WTC11 (cell line): ENCODE measurements at regions not wholly inside any gene's neighbourhood (a gene's known extent, or its start where the extent isn't known, plus 50 kb on each side); places are given as distances from the start of the nearest gene placed in this dataset.

ENCODE experiments used
- ATAC-seq: fragments of 200-7000 bp; cut with Tn5 transposase; 2 replicates; pipeline ENCODE4 v1.10.0; 2021; ENCODE audit warnings: mild to moderate bottlenecking, moderate library complexity
- CTCF ChIA-PET: fragments of 300-600 bp; sonication (Branson Sonifier 250); formaldehyde crosslinking; loops from one replicate; lab custom pipeline; 2021; ENCODE audit warnings: antibody characterized with exemption; lab: Charles Lee
- POLR2A ChIA-PET: fragments of 350-600 bp; sonication (Branson Sonifier 250); formaldehyde crosslinking; loops from one replicate; lab custom pipeline; 2021; ENCODE audit warnings: antibody characterized with exemption; lab: Charles Lee
- DNase-seq: peaks from one replicate; pipeline ENCODE4 v3.0.0; 2021; ENCODE audit warnings: low spot score
- H3K27ac Mint-ChIP-seq: 2 replicates; pipeline ENCODE4 v1.8.0; 2021; ENCODE audit warnings: mixed read lengths
- H3K27me3 Mint-ChIP-seq: 2 replicates; pipeline ENCODE4 v1.8.0; 2021; ENCODE audit warnings: low read depth, mild to moderate bottlenecking, moderate library complexity, mixed read lengths
- H3K36me3 Mint-ChIP-seq: 2 replicates; pipeline ENCODE4 v1.8.0; 2021; ENCODE audit warnings: mixed read lengths
- H3K4me1 Mint-ChIP-seq: 2 replicates; pipeline ENCODE4 v1.8.0; 2022; ENCODE audit warnings: mixed read lengths
- H3K4me3 Mint-ChIP-seq: 2 replicates; pipeline ENCODE4 v1.8.0; 2021; ENCODE audit warnings: mild to moderate bottlenecking, moderate library complexity, mixed read lengths
- H3K9me3 Mint-ChIP-seq: 2 replicates; pipeline ENCODE4 v1.8.0; 2021; ENCODE audit warnings: mixed read lengths
- CBFB ChIP-seq: sonication (generic); formaldehyde crosslinking; IDR thresholded peaks from 2 replicates; pipeline ENCODE4 v1.8.1; 2022; ENCODE audit warnings: mild to moderate bottlenecking, low read depth, missing genetic modification reagents
- FOXK1 ChIP-seq: sonication (generic); formaldehyde crosslinking; IDR thresholded peaks from 2 replicates; pipeline ENCODE4 v1.8.0; 2022; ENCODE audit warnings: mild to moderate bottlenecking, moderate library complexity, missing genetic modification reagents
- GABPB1 ChIP-seq: sonication (generic); formaldehyde crosslinking; IDR thresholded peaks from 2 replicates; pipeline ENCODE4 v1.8.1; 2023; ENCODE audit warnings: mild to moderate bottlenecking, missing genetic modification reagents
- JAZF1 ChIP-seq: fragments of 250-450 bp; sonication (Bioruptor Pico); IDR thresholded peaks from 2 replicates; pipeline ENCODE4 v1.9.0; 2021; ENCODE audit warnings: moderate library complexity, mild to moderate bottlenecking, inconsistent platforms
- MYBL2 ChIP-seq: sonication (generic); formaldehyde crosslinking; IDR thresholded peaks from 2 replicates; pipeline ENCODE4 v1.8.1; 2023; ENCODE audit warnings: mild to moderate bottlenecking, moderate library complexity, missing genetic modification reagents
- NFATC4 ChIP-seq: fragments of 250-450 bp; sonication (Bioruptor Pico); IDR thresholded peaks from 2 replicates; pipeline ENCODE4 v1.9.0; 2021; ENCODE audit warnings: mild to moderate bottlenecking
- NFYB ChIP-seq: sonication (generic); formaldehyde crosslinking; conservative IDR thresholded peaks from 2 replicates; pipeline ENCODE4 v1.8.0; 2022; ENCODE audit warnings: low read depth, missing genetic modification reagents
- NR1H2 ChIP-seq: sonication (generic); formaldehyde crosslinking; IDR thresholded peaks from 2 replicates; pipeline ENCODE4 v1.9.0; 2021; ENCODE audit warnings: mild to moderate bottlenecking, moderate library complexity, missing genetic modification reagents
- NR2C2 ChIP-seq: sonication (generic); formaldehyde crosslinking; IDR thresholded peaks from 2 replicates; pipeline ENCODE4 v1.8.0; 2022; ENCODE audit warnings: mild to moderate bottlenecking, missing genetic modification reagents
- PRRX2 ChIP-seq: fragments of 250-450 bp; sonication (Bioruptor Pico); IDR thresholded peaks from 2 replicates; pipeline ENCODE4 v1.8.0; 2021; ENCODE audit warnings: mild to moderate bottlenecking
- SMAD4 ChIP-seq: sonication (generic); formaldehyde crosslinking; IDR thresholded peaks from 2 replicates; pipeline ENCODE4 v1.8.0; 2022; ENCODE audit warnings: mild to moderate bottlenecking, missing genetic modification reagents
- TEAD4 ChIP-seq: sonication (generic); formaldehyde crosslinking; IDR thresholded peaks from 2 replicates; pipeline ENCODE4 v1.8.0; 2022; ENCODE audit warnings: mild to moderate bottlenecking, missing genetic modification reagents
- ZBTB21 ChIP-seq: sonication (generic); formaldehyde crosslinking; IDR thresholded peaks from 2 replicates; pipeline ENCODE4 v1.8.1; 2023; ENCODE audit warnings: mild to moderate bottlenecking, missing genetic modification reagents, borderline replicate concordance
- ZNF396 ChIP-seq: fragments of 250-450 bp; sonication (Bioruptor Pico); IDR thresholded peaks from 2 replicates; pipeline ENCODE4 v1.8.0; 2021; ENCODE audit warnings: mild to moderate bottlenecking, moderate library complexity, borderline replicate concordance
- ZNF671 ChIP-seq: fragments of 250-450 bp; sonication (Bioruptor Pico); IDR thresholded peaks from 2 replicates; pipeline ENCODE4 v1.8.0; 2021; ENCODE audit warnings: mild to moderate bottlenecking
- TF ChIP-seq, protein P1 (sequence below): fragments of 250-450 bp; sonication (Bioruptor Pico); conservative IDR thresholded peaks from 2 replicates; pipeline ENCODE4 v1.9.0; 2021; ENCODE audit warnings: mild to moderate bottlenecking
- TF ChIP-seq, protein P2 (sequence below): sonication (generic); formaldehyde crosslinking; IDR thresholded peaks from 2 replicates; pipeline ENCODE4 v1.8.1; 2023; ENCODE audit warnings: mild to moderate bottlenecking, moderate library complexity, missing genetic modification reagents
- TF ChIP-seq, protein P3 (sequence below): sonication (generic); formaldehyde crosslinking; IDR thresholded peaks from 2 replicates; pipeline ENCODE4 v1.8.0; 2023; ENCODE audit warnings: missing genetic modification reagents
- TF ChIP-seq, protein P4 (sequence below): sonication (generic); formaldehyde crosslinking; IDR thresholded peaks from 2 replicates; pipeline ENCODE4 v1.8.0; 2022; ENCODE audit warnings: mild to moderate bottlenecking, missing genetic modification reagents
- TF ChIP-seq, protein P5 (sequence below): sonication (generic); formaldehyde crosslinking; conservative IDR thresholded peaks from 2 replicates; pipeline ENCODE4 v1.8.1; 2022; ENCODE audit warnings: mild to moderate bottlenecking, missing genetic modification reagents
- TF ChIP-seq, protein P6 (sequence below): fragments of 250-450 bp; sonication (Bioruptor Pico); IDR thresholded peaks from 2 replicates; pipeline ENCODE4 v1.9.0; 2021; ENCODE audit warnings: mild to moderate bottlenecking, borderline replicate concordance
- TF ChIP-seq, protein P7 (sequence below): fragments of 250-450 bp; sonication (Bioruptor Pico); IDR thresholded peaks from 2 replicates; pipeline ENCODE4 v1.9.0; 2021; ENCODE audit warnings: moderate library complexity, mild to moderate bottlenecking, inconsistent platforms, borderline replicate concordance

DNA sequence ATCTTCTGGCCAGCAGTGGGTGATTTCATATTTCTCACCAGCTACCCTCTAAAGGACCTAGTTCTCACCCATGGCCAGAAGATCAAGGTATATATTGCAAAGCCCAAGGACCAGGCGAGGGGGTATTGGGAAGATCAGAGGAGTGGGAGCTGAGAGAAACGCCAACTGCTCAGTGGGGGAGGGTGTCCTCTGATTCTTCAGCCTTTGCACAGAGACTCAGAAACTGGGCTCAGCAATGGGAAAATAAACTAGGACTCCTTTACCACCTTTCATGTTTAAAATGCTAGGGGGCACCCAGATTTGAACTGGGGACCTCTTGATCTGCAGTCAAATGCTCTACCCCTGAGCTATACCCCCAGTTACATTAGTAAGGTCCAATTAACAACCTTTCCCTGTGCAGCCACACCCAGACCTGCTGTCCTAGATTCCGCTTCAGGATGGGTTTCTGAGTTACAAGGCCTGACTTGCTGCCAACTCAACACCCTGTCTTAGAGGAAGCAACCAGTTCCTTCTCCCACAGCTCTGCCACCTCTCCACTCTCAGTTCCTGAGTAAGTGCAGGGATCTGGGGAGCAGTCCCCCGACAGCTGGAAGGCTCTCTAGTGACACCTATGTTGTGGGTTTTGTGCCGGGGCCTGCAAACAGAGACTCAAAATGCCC, 93.5 kb downstream of the ZNF783 start (continued):
- TF ChIP-seq, protein P1, sequence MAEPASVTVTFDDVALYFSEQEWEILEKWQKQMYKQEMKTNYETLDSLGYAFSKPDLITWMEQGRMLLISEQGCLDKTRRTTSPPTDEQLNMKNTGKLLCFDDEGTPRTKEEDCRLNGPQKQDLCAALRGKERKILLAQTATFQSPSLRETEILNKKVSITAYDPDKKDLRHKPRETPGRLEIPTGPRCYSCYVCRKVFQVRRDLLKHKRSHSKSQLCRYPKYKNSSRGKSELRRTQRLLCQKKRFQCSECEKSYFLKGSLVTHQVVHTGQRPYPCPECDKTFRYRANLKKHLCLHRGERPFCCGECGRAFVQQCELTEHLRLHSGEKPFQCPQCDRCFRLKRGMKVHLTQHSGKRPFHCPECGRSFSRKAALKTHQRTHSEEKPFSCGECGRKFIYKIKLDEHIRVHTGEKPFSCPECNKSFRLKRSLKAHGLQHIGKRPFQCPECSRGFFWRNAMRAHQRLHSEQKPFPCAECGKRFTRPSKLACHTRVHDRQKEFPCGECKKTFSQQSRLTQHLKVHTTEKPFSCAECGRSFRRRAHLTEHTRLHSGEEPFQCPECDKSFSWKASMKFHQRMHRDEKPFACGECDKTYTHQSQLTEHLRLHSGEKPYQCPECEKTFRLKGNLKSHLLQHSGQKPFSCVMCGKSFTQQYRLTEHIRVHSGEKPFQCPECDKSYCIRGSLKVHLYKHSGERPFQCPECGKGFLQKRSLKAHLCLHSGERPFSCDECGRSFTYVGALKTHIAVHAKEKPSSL (CRISPR knock-in tag): 0 out of 2 replicates have a peak, but pooled peaks have one; percentile 39
- TF ChIP-seq, protein P2, sequence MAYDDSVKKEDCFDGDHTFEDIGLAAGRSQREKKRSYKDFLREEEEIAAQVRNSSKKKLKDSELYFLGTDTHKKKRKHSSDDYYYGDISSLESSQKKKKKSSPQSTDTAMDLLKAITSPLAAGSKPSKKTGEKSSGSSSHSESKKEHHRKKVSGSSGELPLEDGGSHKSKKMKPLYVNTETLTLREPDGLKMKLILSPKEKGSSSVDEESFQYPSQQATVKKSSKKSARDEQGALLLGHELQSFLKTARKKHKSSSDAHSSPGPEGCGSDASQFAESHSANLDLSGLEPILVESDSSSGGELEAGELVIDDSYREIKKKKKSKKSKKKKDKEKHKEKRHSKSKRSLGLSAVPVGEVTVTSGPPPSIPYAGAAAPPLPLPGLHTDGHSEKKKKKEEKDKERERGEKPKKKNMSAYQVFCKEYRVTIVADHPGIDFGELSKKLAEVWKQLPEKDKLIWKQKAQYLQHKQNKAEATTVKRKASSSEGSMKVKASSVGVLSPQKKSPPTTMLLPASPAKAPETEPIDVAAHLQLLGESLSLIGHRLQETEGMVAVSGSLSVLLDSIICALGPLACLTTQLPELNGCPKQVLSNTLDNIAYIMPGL: peak; percentile 91
- peak; percentile 37; the same call in 1 of the 2 replicates for TF ChIP-seq ZNF396 (CRISPR knock-in tag)
- TF ChIP-seq ZNF671 (CRISPR knock-in tag): peak; percentile 82; the same call in 1 of the 2 replicates

DNA sequence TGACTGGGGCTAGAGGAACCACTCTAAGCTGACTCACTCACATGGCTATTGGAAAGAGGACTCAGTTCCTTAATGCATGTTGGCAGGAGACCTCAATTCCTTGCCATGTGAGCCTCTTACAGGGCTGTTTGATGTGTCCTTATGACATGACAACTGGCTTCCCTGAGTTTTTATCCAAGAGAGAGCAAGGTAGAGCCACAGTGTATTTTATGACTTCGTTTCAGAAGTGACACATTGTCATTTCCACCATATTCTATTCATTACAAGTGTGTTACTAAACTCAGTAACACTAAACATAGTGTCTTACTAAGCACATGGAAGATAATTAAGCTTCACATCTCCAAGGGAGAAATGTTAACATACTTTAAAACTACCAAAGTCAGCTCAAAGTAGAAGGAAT, 98.2 kb downstream of the ZNF777 start:
- H3K36me3 Mint-ChIP-seq: no peaks in the 10 kb centered on the region
- no peak overlapping the region for H3K27ac Mint-ChIP-seq

More for the DNA sequence above, 98.2 kb downstream of the ZNF777 start:
- Mint-ChIP-seq H3K4me1 (no peaks in the 10 kb centered on the region), H3K27me3 (peaks cover 32% of the 10 kb centered on the region), H3K9me3 (peaks cover 34% of the 10 kb centered on the region), H3K4me3 (no peak overlapping the region)
- ChIA-PET POLR2A (interaction anchor here (1.1 kb wide), 1 partner anchor 220 kb away, joined by 8 read pairs; no protein-coding TSS in a partner anchor), CTCF (interaction anchor here (1.3 to 3.0 kb wide), 2 partner anchors 45 to 53 kb away, joined by 5 to 12 read pairs; no protein-coding TSS in a partner anchor)
- DNase-seq (no peak), ATAC-seq (no peak)
- TF ChIP-seq, protein P3, sequence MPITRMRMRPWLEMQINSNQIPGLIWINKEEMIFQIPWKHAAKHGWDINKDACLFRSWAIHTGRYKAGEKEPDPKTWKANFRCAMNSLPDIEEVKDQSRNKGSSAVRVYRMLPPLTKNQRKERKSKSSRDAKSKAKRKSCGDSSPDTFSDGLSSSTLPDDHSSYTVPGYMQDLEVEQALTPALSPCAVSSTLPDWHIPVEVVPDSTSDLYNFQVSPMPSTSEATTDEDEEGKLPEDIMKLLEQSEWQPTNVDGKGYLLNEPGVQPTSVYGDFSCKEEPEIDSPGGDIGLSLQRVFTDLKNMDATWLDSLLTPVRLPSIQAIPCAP (CRISPR knock-in tag): no peak
- TF ChIP-seq MYBL2 (CRISPR knock-in tag): no peak
- TF ChIP-seq, protein P4, sequence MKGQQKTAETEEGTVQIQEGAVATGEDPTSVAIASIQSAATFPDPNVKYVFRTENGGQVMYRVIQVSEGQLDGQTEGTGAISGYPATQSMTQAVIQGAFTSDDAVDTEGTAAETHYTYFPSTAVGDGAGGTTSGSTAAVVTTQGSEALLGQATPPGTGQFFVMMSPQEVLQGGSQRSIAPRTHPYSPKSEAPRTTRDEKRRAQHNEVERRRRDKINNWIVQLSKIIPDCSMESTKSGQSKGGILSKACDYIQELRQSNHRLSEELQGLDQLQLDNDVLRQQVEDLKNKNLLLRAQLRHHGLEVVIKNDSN (CRISPR knock-in tag): no peak
- no peak for TF ChIP-seq CBFB (CRISPR knock-in tag)
- TF ChIP-seq, protein P5, sequence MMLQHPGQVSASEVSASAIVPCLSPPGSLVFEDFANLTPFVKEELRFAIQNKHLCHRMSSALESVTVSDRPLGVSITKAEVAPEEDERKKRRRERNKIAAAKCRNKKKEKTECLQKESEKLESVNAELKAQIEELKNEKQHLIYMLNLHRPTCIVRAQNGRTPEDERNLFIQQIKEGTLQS (CRISPR knock-in tag): no peak
- no peak for TF ChIP-seq PRRX2 (CRISPR knock-in tag)
- TF ChIP-seq TEAD4 (CRISPR knock-in tag): no peak
- TF ChIP-seq NR1H2 (CRISPR knock-in tag): no peak
- TF ChIP-seq JAZF1 (CRISPR knock-in tag): no peak
- TF ChIP-seq, protein P6, sequence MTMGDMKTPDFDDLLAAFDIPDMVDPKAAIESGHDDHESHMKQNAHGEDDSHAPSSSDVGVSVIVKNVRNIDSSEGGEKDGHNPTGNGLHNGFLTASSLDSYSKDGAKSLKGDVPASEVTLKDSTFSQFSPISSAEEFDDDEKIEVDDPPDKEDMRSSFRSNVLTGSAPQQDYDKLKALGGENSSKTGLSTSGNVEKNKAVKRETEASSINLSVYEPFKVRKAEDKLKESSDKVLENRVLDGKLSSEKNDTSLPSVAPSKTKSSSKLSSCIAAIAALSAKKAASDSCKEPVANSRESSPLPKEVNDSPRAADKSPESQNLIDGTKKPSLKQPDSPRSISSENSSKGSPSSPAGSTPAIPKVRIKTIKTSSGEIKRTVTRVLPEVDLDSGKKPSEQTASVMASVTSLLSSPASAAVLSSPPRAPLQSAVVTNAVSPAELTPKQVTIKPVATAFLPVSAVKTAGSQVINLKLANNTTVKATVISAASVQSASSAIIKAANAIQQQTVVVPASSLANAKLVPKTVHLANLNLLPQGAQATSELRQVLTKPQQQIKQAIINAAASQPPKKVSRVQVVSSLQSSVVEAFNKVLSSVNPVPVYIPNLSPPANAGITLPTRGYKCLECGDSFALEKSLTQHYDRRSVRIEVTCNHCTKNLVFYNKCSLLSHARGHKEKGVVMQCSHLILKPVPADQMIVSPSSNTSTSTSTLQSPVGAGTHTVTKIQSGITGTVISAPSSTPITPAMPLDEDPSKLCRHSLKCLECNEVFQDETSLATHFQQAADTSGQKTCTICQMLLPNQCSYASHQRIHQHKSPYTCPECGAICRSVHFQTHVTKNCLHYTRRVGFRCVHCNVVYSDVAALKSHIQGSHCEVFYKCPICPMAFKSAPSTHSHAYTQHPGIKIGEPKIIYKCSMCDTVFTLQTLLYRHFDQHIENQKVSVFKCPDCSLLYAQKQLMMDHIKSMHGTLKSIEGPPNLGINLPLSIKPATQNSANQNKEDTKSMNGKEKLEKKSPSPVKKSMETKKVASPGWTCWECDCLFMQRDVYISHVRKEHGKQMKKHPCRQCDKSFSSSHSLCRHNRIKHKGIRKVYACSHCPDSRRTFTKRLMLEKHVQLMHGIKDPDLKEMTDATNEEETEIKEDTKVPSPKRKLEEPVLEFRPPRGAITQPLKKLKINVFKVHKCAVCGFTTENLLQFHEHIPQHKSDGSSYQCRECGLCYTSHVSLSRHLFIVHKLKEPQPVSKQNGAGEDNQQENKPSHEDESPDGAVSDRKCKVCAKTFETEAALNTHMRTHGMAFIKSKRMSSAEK (CRISPR knock-in tag): no peak
- TF ChIP-seq GABPB1 (CRISPR knock-in tag): no peak
- no peak for TF ChIP-seq NR2C2 (CRISPR knock-in tag)
- TF ChIP-seq ZBTB21 (CRISPR knock-in tag): no peak
- TF ChIP-seq, protein P7, sequence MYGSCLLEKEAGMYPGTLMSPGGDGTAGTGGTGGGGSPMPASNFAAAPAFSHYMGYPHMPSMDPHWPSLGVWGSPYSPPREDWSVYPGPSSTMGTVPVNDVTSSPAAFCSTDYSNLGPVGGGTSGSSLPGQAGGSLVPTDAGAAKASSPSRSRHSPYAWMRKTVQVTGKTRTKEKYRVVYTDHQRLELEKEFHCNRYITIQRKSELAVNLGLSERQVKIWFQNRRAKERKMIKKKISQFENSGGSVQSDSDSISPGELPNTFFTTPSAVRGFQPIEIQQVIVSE (CRISPR knock-in tag): no peak
- no peak for TF ChIP-seq SMAD4 (CRISPR knock-in tag)
- TF ChIP-seq NFATC4 (CRISPR knock-in tag): no peak
- TF ChIP-seq NFYB (CRISPR knock-in tag): no peak
- TF ChIP-seq FOXK1: no peak
